ENCODE measurements at regions not wholly inside any gene's neighbourhood (a gene's known extent, or its start where the extent isn't known, plus 50 kb on each side); places are given as distances from the start of the nearest gene placed in this dataset.

- ATAC-seq, result no peak
- DNase-seq, result no peak
- Mint-ChIP-seq H3K9me3 (no peaks in the 10 kb centered on the region), H3K4me1 (peaks cover 4% of the 10 kb centered on the region), H3K27ac (no peak overlapping the region), H3K36me3 (ENCODE audit: low read depth) (no peaks in the 10 kb centered on the region), H3K27me3 (no peaks in the 10 kb centered on the region), H3K4me3 (no peak overlapping the region)
These were observed 137.6 kb upstream of the MAX start for GRCh38 chr14:65239938-65240296.

- Mint-ChIP-seq H3K27me3 (no peaks in the 10 kb centered on the region), H3K36me3 (ENCODE audit: low read depth) (no peaks in the 10 kb centered on the region), H3K4me3 (no peak overlapping the region), H3K9me3 (no peaks in the 10 kb centered on the region), H3K27ac (no peak overlapping the region), H3K4me1 (peaks cover 8% of the 10 kb centered on the region)
- ATAC-seq (no peak), DNase-seq (no peak)
These were observed 138.9 kb upstream of the MAX start for GRCh38 chr14:65241125-65241752.

DNA sequence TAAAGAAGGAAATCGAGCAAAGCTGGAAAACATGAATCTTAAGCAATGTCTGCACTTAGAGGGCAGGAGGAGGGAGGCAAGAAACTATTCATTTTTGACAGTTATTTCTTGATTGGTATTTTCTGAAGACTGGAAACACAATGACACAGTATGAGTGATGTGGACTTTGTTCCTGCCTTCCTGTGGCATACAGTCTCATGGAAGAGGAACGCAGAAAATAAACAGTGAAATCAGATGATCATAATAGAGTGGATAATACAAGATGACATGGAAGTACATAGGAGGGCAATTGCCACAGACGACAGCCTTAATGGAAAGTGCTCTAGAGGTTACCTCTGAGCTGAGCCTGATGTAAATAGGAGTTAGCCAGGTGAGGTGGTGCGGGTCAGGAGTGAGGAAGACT lies 140.4 kb upstream of the MAX start:
- no peak for DNase-seq
- ATAC-seq, result no peak

GRCh38 chr14:65243766-65244442 lies 141.6 kb upstream of the MAX start:
- no peaks in the 10 kb centered on the region for H3K27me3 Mint-ChIP-seq
- H3K4me3 Mint-ChIP-seq, result no peak overlapping the region
- peak; percentile 22 for DNase-seq
- no peak overlapping the region for H3K27ac Mint-ChIP-seq
- no peaks in the 10 kb centered on the region for H3K36me3 Mint-ChIP-seq (ENCODE audit: low read depth)
- no peak for ATAC-seq
- no peaks in the 10 kb centered on the region for H3K9me3 Mint-ChIP-seq
- H3K4me1 Mint-ChIP-seq, result peaks cover 8% of the 10 kb centered on the region

More for the DNA sequence above, 140.4 kb upstream of the MAX start:
- no peaks in the 10 kb centered on the region for H3K27me3 Mint-ChIP-seq
- no peaks in the 10 kb centered on the region for H3K9me3 Mint-ChIP-seq
- H3K4me1 Mint-ChIP-seq, result peaks cover 8% of the 10 kb centered on the region
- no peak overlapping the region for H3K4me3 Mint-ChIP-seq
- no peaks in the 10 kb centered on the region for H3K36me3 Mint-ChIP-seq (ENCODE audit: low read depth)
- no peak overlapping the region for H3K27ac Mint-ChIP-seq

DNA sequence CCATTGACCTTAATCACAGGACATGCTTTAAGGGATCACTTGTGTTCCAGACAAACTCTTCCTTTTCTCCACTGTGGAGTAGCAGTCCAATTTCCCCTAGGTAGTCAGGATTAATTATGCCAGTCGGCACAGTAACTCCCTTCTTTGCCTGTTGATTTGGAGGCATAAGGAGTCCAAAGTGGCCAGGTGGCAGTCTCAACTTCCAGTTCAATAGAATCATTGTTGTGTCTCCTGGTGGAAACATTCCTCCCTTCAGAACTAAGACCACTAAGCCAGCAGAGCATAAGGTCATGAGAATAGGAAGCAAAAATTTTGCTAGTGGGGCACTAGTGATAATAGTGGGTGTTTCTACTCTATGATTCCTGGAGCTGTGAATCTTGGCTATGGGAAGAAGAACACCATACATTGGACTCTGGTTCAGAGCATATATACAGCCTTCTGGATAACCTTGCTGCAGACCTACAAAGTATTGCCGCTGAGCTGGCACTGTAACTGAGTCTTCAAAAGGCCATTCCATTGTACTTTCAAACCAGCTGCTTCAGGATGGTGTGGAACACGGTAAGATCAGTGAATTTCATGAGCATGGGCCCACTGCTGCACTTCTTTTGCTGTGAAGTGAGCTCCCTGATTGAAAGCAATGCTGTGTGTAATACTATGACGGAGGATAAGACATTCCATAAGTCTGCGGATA lies 147.3 kb upstream of the MAX start:
- no peaks in the 10 kb centered on the region for H3K27me3 Mint-ChIP-seq
- ATAC-seq, result no peak

DNA sequence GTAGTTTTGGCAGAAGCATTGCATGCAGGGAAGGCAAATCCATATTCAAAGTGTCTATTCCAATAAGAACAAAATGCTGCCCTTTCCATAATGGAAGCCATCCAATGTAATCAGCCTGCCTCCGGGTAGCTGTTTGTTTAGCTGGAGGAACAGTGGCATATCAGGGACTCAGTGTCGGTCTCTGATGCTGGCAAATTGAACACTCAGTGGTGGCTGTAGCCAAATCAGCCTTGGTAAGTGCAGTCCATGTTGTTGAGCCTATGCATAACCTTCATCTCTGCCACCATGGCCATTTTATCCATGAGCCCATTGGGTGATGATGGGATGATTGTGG lies 147.8 kb upstream of the MAX start:
- ATAC-seq (no peak), DNase-seq (no peak)
- Mint-ChIP-seq H3K27me3 (peaks cover 2% of the 10 kb centered on the region), H3K4me3 (no peak overlapping the region), H3K9me3 (no peaks in the 10 kb centered on the region), H3K27ac (no peak overlapping the region), H3K4me1 (peaks cover 16% of the 10 kb centered on the region), H3K36me3 (ENCODE audit: low read depth) (no peaks in the 10 kb centered on the region)

More for the DNA sequence above, 147.3 kb upstream of the MAX start:
- Mint-ChIP-seq H3K9me3 (no peaks in the 10 kb centered on the region), H3K4me1 (peaks cover 13% of the 10 kb centered on the region), H3K27ac (no peak overlapping the region), H3K36me3 (ENCODE audit: low read depth) (no peaks in the 10 kb centered on the region), H3K4me3 (no peak overlapping the region)
- no peak for DNase-seq

- Mint-ChIP-seq H3K9me3 (no peaks in the 10 kb centered on the region), H3K27me3 (peaks cover 2% of the 10 kb centered on the region), H3K36me3 (ENCODE audit: low read depth) (no peaks in the 10 kb centered on the region), H3K4me1 (peaks cover 23% of the 10 kb centered on the region), H3K4me3 (no peak overlapping the region), H3K27ac (no peak overlapping the region)
- DNase-seq, result no peak
- ATAC-seq, result no peak
These were observed 148.9 kb upstream of the MAX start for GRCh38 chr14:65251213-65251612.

- peaks cover 2% of the 10 kb centered on the region for H3K27me3 Mint-ChIP-seq
- H3K36me3 Mint-ChIP-seq (ENCODE audit: low read depth), result no peaks in the 10 kb centered on the region
- peaks cover 31% of the 10 kb centered on the region for H3K4me1 Mint-ChIP-seq
- DNase-seq, result no peak
- H3K4me3 Mint-ChIP-seq, result no peak overlapping the region
- no peak overlapping the region for H3K27ac Mint-ChIP-seq
- no peaks in the 10 kb centered on the region for H3K9me3 Mint-ChIP-seq
- no peak for ATAC-seq
These were observed 150.4 kb upstream of the MAX start for GRCh38 chr14:65252482-65253255.

- DNase-seq (no peak), ATAC-seq (peak; percentile 17)
- Mint-ChIP-seq H3K36me3 (ENCODE audit: low read depth) (no peaks in the 10 kb centered on the region), H3K4me3 (no peak overlapping the region), H3K27me3 (peaks cover 2% of the 10 kb centered on the region), H3K27ac (no peak overlapping the region), H3K4me1 (peaks cover 48% of the 10 kb centered on the region), H3K9me3 (peaks cover 4% of the 10 kb centered on the region)
These were observed 152.8 kb upstream of the MAX start for GRCh38 chr14:65255029-65255545.

GRCh38 chr14:65255583-65256461 lies 153.5 kb upstream of the MAX start:
- Mint-ChIP-seq H3K4me1 (peaks cover 51% of the 10 kb centered on the region), H3K27ac (no peak overlapping the region), H3K9me3 (peaks cover 4% of the 10 kb centered on the region), H3K4me3 (no peak overlapping the region), H3K27me3 (peaks cover 2% of the 10 kb centered on the region), H3K36me3 (ENCODE audit: low read depth) (no peaks in the 10 kb centered on the region)
- no peak for ATAC-seq
- DNase-seq, result no peak

DNA sequence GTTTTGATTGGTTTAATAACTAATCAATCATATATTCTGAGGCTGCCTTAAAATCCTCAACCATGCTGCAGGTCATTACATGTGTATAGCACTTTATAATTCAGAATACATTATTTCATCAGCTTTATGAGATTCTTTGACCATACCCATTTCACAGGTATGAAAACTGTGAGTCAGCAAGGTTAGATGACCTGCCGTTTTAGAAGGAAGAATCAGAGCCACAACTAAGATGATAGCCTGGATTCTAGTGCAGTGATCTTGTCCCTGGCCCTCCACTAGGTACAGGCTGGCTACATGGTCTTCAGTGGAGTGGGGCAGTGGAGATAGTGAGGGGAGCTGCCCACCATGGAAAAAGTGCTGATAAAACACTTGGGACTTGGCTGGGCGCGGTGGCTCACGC lies 154.4 kb upstream of the MAX start:
- DNase-seq (no peak), ATAC-seq (no peak)
- Mint-ChIP-seq H3K36me3 (ENCODE audit: low read depth) (no peaks in the 10 kb centered on the region), H3K9me3 (peaks cover 4% of the 10 kb centered on the region), H3K27me3 (peaks cover 2% of the 10 kb centered on the region), H3K27ac (no peak overlapping the region), H3K4me1 (peaks cover 49% of the 10 kb centered on the region), H3K4me3 (no peak overlapping the region)

GRCh38 chr14:65257425-65257824 lies 155.1 kb upstream of the FUT8 start:
- Mint-ChIP-seq H3K36me3 (ENCODE audit: low read depth) (no peaks in the 10 kb centered on the region), H3K27me3 (peaks cover 2% of the 10 kb centered on the region), H3K9me3 (peaks cover 4% of the 10 kb centered on the region), H3K4me1 (peaks cover 49% of the 10 kb centered on the region), H3K27ac (no peak overlapping the region), H3K4me3 (no peak overlapping the region)
- DNase-seq (no peak), ATAC-seq (no peak)

DNA sequence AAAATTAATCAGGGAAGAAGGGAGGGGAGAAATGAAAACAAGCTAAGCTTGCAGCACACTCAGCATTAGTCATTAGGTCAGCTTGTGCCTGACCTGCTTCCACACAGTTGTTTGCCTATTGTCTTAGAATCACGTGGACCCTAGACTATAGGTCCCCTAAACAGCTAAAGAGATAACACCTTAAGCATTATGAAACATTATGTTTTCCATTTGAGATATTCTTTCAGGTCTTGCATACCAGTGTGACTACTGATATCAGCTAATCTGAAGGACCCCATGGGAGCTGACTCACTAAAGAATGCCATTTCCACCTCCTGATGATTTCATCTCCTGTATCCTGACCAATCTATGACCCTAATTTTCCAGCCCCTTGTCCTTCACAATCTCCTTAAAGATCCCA lies 154.1 kb upstream of the FUT8 start:
- Mint-ChIP-seq H3K4me1 (peaks cover 46% of the 10 kb centered on the region), H3K27me3 (peaks cover 2% of the 10 kb centered on the region), H3K4me3 (no peak overlapping the region), H3K36me3 (ENCODE audit: low read depth) (no peaks in the 10 kb centered on the region), H3K27ac (no peak overlapping the region), H3K9me3 (peaks cover 4% of the 10 kb centered on the region)
- ATAC-seq (peak; percentile 77), DNase-seq (no peak)

DNA sequence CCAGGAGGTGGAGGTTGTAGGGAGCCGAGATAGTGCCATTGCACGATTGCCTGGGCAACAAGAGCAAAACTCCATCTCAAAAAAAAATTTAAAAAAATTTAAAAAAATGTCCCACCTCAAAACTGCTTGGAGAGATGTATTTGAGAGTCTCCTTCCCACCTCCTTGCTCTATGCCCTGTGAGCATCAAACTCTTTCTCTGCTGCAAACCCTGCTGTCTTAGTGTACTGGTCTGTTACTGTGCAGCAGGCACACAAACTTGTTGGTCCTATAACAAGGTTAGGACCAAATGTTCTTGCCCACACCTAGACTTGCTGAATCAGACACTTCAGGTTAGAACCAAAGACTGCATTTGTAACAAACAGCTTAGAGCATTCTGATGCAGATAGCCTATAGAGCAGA lies 153.5 kb upstream of the FUT8 start:
- no peak for ATAC-seq
- Mint-ChIP-seq H3K36me3 (ENCODE audit: low read depth) (no peaks in the 10 kb centered on the region), H3K4me1 (peaks cover 44% of the 10 kb centered on the region), H3K4me3 (no peak overlapping the region), H3K9me3 (peaks cover 4% of the 10 kb centered on the region), H3K27me3 (peaks cover 2% of the 10 kb centered on the region), H3K27ac (no peak overlapping the region)
- no peak for DNase-seq

All from activated naive CD8-positive, alpha-beta T cell treated with anti-CD3 and anti-CD28 coated beads, Interleukin-2, amount 50 U/mL, for 24 hours (primary cell).